Putamen (tissue), 1 donor: ENCODE measurements at regions not wholly inside any gene's neighbourhood (a gene's known extent, or its start where the extent isn't known, plus 50 kb on each side); places are given as distances from the start of the nearest gene placed in this dataset.
"Not testable (repeated sequence)": the region's sequence is repeated elsewhere in the genome, so short reads cannot be mapped to it uniquely, and the experiment has no call there.

Experiments
- DNase-seq: peaks from one replicate; pipeline ENCODE4 v3.0.0-alpha.2; 2016; ENCODE audit warnings: low spot score

GRCh38 chr14:106618471-106618951 is 1092.1 kb downstream of the TMEM121 start:
- DNase-seq, result not testable (repeated sequence)

GRCh38 chr14:106619606-106620005 is 1093.2 kb downstream of the TMEM121 start:
- no peak for DNase-seq

- no peak for DNase-seq
These were observed 1094.0 kb downstream of the TMEM121 start for GRCh38 chr14:106620368-106620767.

- no peak for DNase-seq
These were observed 1095.9 kb downstream of the TMEM121 start for GRCh38 chr14:106622200-106622745.

- no peak for DNase-seq
These were observed 1098.8 kb downstream of the TMEM121 start for GRCh38 chr14:106625186-106625585.

GRCh38 chr14:106626469-106626868 is 1100.1 kb downstream of the TMEM121 start:
- not testable (repeated sequence) for DNase-seq

GRCh38 chr14:106626942-106627588 is 1100.7 kb downstream of the TMEM121 start:
- not testable (repeated sequence) for DNase-seq

GRCh38 chr14:106631879-106632278 is 1105.5 kb downstream of the TMEM121 start:
- DNase-seq, result no peak

GRCh38 chr14:106633721-106634120 is 1107.3 kb downstream of the TMEM121 start:
- DNase-seq, result no peak

GRCh38 chr14:106635569-106635968 is 1109.2 kb downstream of the TMEM121 start:
- no peak for DNase-seq

- DNase-seq, result not testable (repeated sequence)
These were observed 1112.5 kb downstream of the TMEM121 start for GRCh38 chr14:106638786-106639452.

GRCh38 chr14:106642090-106642489 is 1115.7 kb downstream of the TMEM121 start:
- DNase-seq, result no peak

GRCh38 chr14:106642971-106643370 is 1116.6 kb downstream of the TMEM121 start:
- DNase-seq, result not testable (repeated sequence)

- not testable (repeated sequence) for DNase-seq
These were observed 1122.5 kb downstream of the TMEM121 start for GRCh38 chr14:106648874-106649273.

GRCh38 chr14:106651016-106651415 is 1124.6 kb downstream of the TMEM121 start:
- DNase-seq, result no peak

GRCh38 chr14:106652494-106652893 is 1126.1 kb downstream of the TMEM121 start:
- DNase-seq, result no peak

GRCh38 chr14:106657460-106657859 is 1131.1 kb downstream of the TMEM121 start:
- DNase-seq, result no peak

GRCh38 chr14:106658066-106658860 is 1131.9 kb downstream of the TMEM121 start:
- not testable (repeated sequence) for DNase-seq

GRCh38 chr14:106661561-106661960 is 1135.2 kb downstream of the TMEM121 start:
- peak; percentile 1 for DNase-seq

GRCh38 chr14:106662936-106663550 is 1136.7 kb downstream of the TMEM121 start:
- DNase-seq, result no peak

- DNase-seq, result not testable (repeated sequence)
These were observed 1137.5 kb downstream of the TMEM121 start for GRCh38 chr14:106663805-106664410.
